Activated CD8-positive, alpha-beta T cell treated with anti-CD3 and anti-CD28 coated beads for 36 hours (primary cell): ENCODE measurements at regions not wholly inside any gene's neighbourhood (a gene's known extent, or its start where the extent isn't known, plus 50 kb on each side); places are given as distances from the start of the nearest gene placed in this dataset.
"Not testable (repeated sequence)": the region's sequence is repeated elsewhere in the genome, so short reads cannot be mapped to it uniquely, and the experiment has no call there.

Experiments used
- ATAC-seq: fragments of 200-7000 bp; cut with Tn5 transposase; one replicate; pipeline ENCODE4 v1.10.0; 2021; ENCODE audit warnings: mild to moderate bottlenecking, moderate library complexity
- CTCF ChIA-PET: fragments of 350-600 bp; sonication (Branson Sonifier 250); formaldehyde crosslinking; loops from one replicate; lab custom pipeline; 2021; ENCODE audit warnings: antibody characterized with exemption; lab: Charles Lee
- POLR2A ChIA-PET: fragments of 350-600 bp; sonication (Branson Sonifier 250); formaldehyde crosslinking; loops from one replicate; lab custom pipeline; 2021; ENCODE audit warnings: antibody characterized with exemption; lab: Charles Lee
- DNase-seq: peaks from one replicate; pipeline ENCODE4 v3.0.0-alpha.2; 2020
- H3K27ac Mint-ChIP-seq: one replicate; pipeline ENCODE4 v1.8.0; 2021; ENCODE audit warnings: mild to moderate bottlenecking, mixed read lengths
- H3K27me3 Mint-ChIP-seq: one replicate; pipeline ENCODE4 v1.8.0; 2021; ENCODE audit warnings: mixed read lengths
- H3K36me3 Mint-ChIP-seq: one replicate; pipeline ENCODE4 v1.8.0; 2021; ENCODE audit warnings: low read depth, mixed read lengths
- H3K4me1 Mint-ChIP-seq: one replicate; pipeline ENCODE4 v1.8.0; 2021; ENCODE audit warnings: low read depth, mixed read lengths
- H3K4me3 Mint-ChIP-seq: one replicate; pipeline ENCODE4 v1.8.0; 2021; ENCODE audit warnings: mild to moderate bottlenecking, moderate library complexity, mixed read lengths
- H3K9me3 Mint-ChIP-seq: one replicate; pipeline ENCODE4 v1.8.0; 2021; ENCODE audit warnings: mixed read lengths
- intact Hi-C: fragments of 100-400 bp; cut with micrococcal nuclease; formaldehyde crosslinking; loops from one replicate; pipeline ENCODE4 v1.10.0; 2022
- TF ChIP-seq, protein P1 (sequence below): fragments of 200-600 bp; IDR thresholded peaks from one replicate; pipeline ENCODE4 v1.8.0; 2022; ENCODE audit warnings: antibody characterized with exemption, mild to moderate bottlenecking

DNA sequence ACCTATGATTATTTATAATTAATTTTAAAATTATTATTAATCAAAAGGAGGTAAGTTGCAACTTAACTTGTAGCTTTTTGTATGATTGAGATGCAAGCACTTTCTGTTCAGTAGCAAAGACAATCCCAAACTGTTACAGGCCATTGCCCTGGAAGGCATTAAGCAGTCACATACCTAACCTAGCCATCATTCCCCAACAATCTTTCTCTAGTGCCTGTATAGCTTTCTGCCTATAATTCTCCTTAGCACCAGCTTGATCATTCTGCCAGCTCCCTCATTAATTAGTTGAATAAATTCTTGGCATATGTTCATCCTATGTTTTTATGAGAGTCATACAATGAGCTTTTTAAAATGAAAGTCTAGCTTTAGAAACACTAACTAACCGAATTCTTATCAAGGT, 178.9 kb upstream of the TMEM106B start:
- intact Hi-C loops: no loop called here
- Mint-ChIP-seq H3K9me3 (no peaks in the 10 kb centered on the region), H3K36me3 (no peaks in the 10 kb centered on the region), H3K4me1 (no peaks in the 10 kb centered on the region), H3K27me3 (peaks cover 4% of the 10 kb centered on the region), H3K4me3 (no peak overlapping the region), H3K27ac (no peak overlapping the region)
- TF ChIP-seq, protein P1, sequence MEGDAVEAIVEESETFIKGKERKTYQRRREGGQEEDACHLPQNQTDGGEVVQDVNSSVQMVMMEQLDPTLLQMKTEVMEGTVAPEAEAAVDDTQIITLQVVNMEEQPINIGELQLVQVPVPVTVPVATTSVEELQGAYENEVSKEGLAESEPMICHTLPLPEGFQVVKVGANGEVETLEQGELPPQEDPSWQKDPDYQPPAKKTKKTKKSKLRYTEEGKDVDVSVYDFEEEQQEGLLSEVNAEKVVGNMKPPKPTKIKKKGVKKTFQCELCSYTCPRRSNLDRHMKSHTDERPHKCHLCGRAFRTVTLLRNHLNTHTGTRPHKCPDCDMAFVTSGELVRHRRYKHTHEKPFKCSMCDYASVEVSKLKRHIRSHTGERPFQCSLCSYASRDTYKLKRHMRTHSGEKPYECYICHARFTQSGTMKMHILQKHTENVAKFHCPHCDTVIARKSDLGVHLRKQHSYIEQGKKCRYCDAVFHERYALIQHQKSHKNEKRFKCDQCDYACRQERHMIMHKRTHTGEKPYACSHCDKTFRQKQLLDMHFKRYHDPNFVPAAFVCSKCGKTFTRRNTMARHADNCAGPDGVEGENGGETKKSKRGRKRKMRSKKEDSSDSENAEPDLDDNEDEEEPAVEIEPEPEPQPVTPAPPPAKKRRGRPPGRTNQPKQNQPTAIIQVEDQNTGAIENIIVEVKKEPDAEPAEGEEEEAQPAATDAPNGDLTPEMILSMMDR: no peak
- no peak for ATAC-seq
- CTCF ChIA-PET: no interaction called here
- no peak for DNase-seq
- POLR2A ChIA-PET: no interaction called here

DNA sequence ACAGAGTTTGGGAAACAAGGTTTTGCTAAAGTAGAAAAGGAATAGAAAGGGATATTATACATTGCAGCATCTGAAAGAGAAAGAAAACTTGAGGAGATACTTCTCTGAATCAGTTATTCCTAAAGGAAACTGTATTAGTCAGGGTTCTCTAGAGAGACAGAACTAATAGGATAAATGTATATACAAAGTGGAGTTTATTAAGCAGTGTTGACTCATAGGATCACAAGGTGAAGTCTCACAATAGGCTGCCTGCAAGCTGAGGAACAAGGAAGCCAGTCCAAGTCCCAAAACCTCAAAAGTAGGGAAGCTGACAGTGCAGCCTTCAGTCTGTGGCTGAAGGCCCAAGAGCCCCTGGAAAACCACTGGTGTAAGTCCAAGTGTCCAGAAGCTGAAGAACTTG, 167.6 kb upstream of the TMEM106B start:
- intact Hi-C loops, CTCF ChIA-PET: not testable (repeated sequence)

DNA sequence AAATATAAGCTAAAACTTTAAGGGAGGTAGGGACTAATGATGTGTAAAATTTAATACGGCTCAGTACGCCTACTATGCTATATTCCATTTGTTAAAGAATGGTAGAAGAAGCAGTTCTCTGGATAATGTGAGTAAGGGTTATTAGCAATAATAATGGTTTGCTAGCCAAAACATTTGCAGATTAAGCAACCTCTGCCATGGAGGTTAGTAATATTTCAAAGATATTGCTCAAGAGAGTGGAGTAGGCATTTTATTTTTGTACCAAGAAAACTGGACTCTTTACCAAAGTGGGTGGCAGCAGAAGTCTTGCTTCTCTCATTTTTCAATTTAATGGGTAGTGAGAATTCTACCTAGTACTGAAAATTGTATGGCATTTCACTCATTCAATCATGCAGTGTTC, 158.9 kb upstream of the TMEM106B start:
- ChIA-PET CTCF (no interaction called here), POLR2A (no interaction called here)
- Mint-ChIP-seq H3K4me1 (no peaks in the 10 kb centered on the region), H3K27ac (no peak overlapping the region), H3K27me3 (peaks cover 6% of the 10 kb centered on the region), H3K4me3 (no peak overlapping the region), H3K9me3 (peaks cover 6% of the 10 kb centered on the region), H3K36me3 (peaks cover 2% of the 10 kb centered on the region)
- TF ChIP-seq, protein P1: no peak
- DNase-seq: no peak
- intact Hi-C loops: no loop called here
- no peak for ATAC-seq

More for the DNA sequence above, 167.6 kb upstream of the TMEM106B start:
- ATAC-seq, H3K36me3 Mint-ChIP-seq, H3K9me3 Mint-ChIP-seq, H3K4me1 Mint-ChIP-seq, H3K27ac Mint-ChIP-seq, H3K4me3 Mint-ChIP-seq, DNase-seq, POLR2A ChIA-PET: not testable (repeated sequence)
- peaks cover 11% of the 10 kb centered on the region for H3K27me3 Mint-ChIP-seq

DNA sequence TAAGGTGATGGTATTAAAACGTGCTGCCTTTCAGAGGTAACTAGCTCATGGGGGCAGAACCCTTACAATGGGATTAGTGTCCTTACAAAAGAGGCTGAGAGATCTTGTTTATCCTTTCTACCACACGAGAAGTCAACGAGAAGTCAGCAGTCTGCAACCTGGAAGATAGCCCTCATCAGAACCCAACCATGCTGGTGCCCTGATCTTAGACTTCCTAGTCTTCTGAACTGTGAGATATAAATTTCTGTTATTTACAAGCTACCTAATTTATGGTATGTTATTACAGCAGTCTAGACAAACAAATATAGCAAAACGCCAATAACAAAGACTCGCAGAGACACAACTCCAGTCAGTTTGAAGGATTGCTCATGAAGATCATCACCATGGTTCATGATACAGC, 157.5 kb upstream of the TMEM106B start:
- intact Hi-C loops: no loop called here
- ChIA-PET POLR2A (no interaction called here), CTCF (no interaction called here)
- peaks cover 2% of the 10 kb centered on the region for H3K36me3 Mint-ChIP-seq
- H3K9me3 Mint-ChIP-seq: peaks cover 9% of the 10 kb centered on the region
- DNase-seq (no peak), ATAC-seq (no peak)
- H3K27me3 Mint-ChIP-seq: peaks cover 4% of the 10 kb centered on the region
- no peak overlapping the region for H3K4me3 Mint-ChIP-seq
- TF ChIP-seq, protein P1: no peak
- H3K4me1 Mint-ChIP-seq: no peaks in the 10 kb centered on the region
- H3K27ac Mint-ChIP-seq: no peak overlapping the region

DNA sequence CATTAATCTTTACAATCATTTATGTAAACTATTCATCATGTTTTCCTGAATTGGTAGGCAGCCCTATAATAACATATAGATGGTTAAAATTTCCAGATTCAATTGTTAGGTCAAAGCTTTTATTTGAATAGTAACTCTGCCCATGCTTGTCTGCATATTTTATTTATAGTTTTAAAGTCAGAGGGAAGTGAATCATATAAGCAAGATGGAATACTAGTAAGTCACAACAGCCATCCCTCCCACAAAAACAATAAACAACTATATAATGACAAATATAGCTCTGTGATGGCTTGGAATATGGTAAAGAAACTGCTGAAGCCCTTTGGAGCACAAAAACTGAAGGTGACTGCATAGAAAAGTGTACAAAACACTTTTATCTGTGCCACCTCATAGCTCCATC, 156.3 kb upstream of the TMEM106B start:
- POLR2A ChIA-PET: no interaction called here
- intact Hi-C loops: no loop called here
- CTCF ChIA-PET: interaction anchor here (0.6 kb wide), 1 partner anchor 249 kb away, joined by 3 read pairs; no protein-coding TSS in a partner anchor
- Mint-ChIP-seq H3K27me3 (peaks cover 4% of the 10 kb centered on the region), H3K4me1 (no peaks in the 10 kb centered on the region), H3K36me3 (peaks cover 2% of the 10 kb centered on the region), H3K4me3 (no peak overlapping the region), H3K27ac (no peak overlapping the region), H3K9me3 (peaks cover 9% of the 10 kb centered on the region)
- TF ChIP-seq, protein P1: no peak
- ATAC-seq: no peak
- no peak for DNase-seq

DNA sequence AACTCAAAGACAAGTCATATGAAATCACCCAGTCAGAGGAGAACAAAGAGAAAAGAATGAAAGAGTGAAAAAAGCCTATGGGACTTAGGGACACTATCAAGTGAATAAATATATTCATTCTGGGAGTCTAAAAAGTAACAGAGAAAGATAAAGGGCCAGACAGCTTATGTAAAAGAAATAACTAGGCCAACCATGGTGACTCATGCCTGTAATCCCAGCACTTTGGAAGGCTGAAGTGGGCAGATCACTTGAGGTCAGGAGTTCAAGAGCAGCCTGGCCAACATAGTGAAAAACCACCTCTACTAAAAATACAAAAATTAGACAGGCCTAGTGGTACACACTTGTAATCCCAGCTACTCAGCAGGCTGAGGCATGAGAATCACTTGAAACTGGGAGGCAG, 154.7 kb upstream of the TMEM106B start:
- intact Hi-C loops: no loop called here
- DNase-seq: no peak
- POLR2A ChIA-PET: no interaction called here

More for the DNA sequence above, 154.7 kb upstream of the TMEM106B start:
- no peak overlapping the region for H3K4me3 Mint-ChIP-seq
- no peaks in the 10 kb centered on the region for H3K4me1 Mint-ChIP-seq
- ATAC-seq: no peak
- H3K9me3 Mint-ChIP-seq: peaks cover 9% of the 10 kb centered on the region
- H3K36me3 Mint-ChIP-seq: peaks cover 2% of the 10 kb centered on the region
- CTCF ChIA-PET: no interaction called here
- peaks cover 2% of the 10 kb centered on the region for H3K27me3 Mint-ChIP-seq
- TF ChIP-seq, protein P1: no peak
- no peak overlapping the region for H3K27ac Mint-ChIP-seq
